Ovary (tissue), 3 donors: ENCODE measurements at regions not wholly inside any gene's neighbourhood (a gene's known extent, or its start where the extent isn't known, plus 50 kb on each side); places are given as distances from the start of the nearest gene placed in this dataset.

ENCODE experiments used
- CTCF ChIP-seq, 3 donors: fragments of 450-650 bp in 2 of 3; fragments of 200-600 bp in 1 of 3; IDR thresholded peaks; one replicate each; pipeline versions ENCODE4 v1.5.1 to v1.8.0; 2016 to 2022; ENCODE audit warnings: antibody characterized with exemption in 3 of 3, mild to moderate bottlenecking in 1 of 3
- POLR2A ChIP-seq: fragments of 450-650 bp; IDR thresholded peaks from one replicate; pipeline ENCODE4 v1.6.1; 2017; ENCODE audit warnings: antibody characterized with exemption, mild to moderate bottlenecking, moderate library complexity
- donor health status: DM: no; HTN: no; CAD: no.

GRCh38 chr12:98319716-98320425 lies 195.5 kb upstream of the TMPO start:
- TF ChIP-seq CTCF (IDR thresholded peaks at IDR 0.05) (no peak), POLR2A (no peak)
